AG04449 (cell line): ENCODE measurements at regions not wholly inside any gene's neighbourhood (a gene's known extent, or its start where the extent isn't known, plus 50 kb on each side); places are given as distances from the start of the nearest gene placed in this dataset.
A peak's percentile ranks its signal among the peaks of the same experiment; 100 is the strongest.

Experiments used
- CTCF ChIA-PET: fragments of 350-600 bp; formaldehyde crosslinking; extraction: SDS; loops from one replicate; lab custom pipeline; 2021; ENCODE audit warnings: antibody characterized with exemption; lab: Yijun Ruan, JAX
- POLR2A ChIA-PET: fragments of 400-600, 350-600 bp; formaldehyde crosslinking; extraction: SDS; loops from one replicate; lab custom pipeline; 2020; ENCODE audit warnings: antibody characterized with exemption, inconsistent platforms; lab: Yijun Ruan, JAX
- DNase-seq: peaks from one replicate; pipeline ENCODE4 v3.0.0-alpha.2; 2010; ENCODE audit warnings: low read depth, low spot score
- H3K4me3 ChIP-seq: 2 replicates; pipeline ENCODE4 v1.5.1; 2011; ENCODE audit warnings: low read depth, mild to moderate bottlenecking, control low read depth, low read length
- TF ChIP-seq, protein P1 (sequence below): IDR thresholded peaks from one replicate; pipeline ENCODE4 v1.5.1; 2011; ENCODE audit warnings: mild to moderate bottlenecking, moderate library complexity, low read length, control low read depth, inconsistent platforms; ENCODE audit not compliant: insufficient read depth; ENCODE audit errors: missing control alignments

DNA sequence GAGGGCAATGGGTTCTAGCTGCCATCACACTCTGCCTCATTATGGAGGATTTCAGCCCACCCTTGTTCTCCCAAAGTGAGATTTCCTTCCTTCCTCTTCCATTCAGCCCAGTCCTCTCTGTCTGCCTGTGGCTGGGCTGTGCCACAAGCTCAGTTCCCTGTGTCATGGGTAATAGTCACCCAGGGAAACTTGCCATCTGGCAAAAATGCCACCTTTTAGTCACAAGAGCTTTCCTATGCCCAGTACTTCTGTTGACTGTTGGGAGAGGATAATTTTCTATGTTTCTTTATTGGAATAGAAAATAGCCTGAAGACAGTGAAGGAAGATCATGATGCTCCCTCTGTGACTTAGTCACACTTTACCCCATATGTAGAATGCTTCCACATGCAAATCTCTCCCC, 71.4 kb downstream of the TLR4 start:
- POLR2A ChIA-PET = no interaction called here
- no peak for DNase-seq
- no peak overlapping the region for H3K4me3 ChIP-seq
- TF ChIP-seq, protein P1, sequence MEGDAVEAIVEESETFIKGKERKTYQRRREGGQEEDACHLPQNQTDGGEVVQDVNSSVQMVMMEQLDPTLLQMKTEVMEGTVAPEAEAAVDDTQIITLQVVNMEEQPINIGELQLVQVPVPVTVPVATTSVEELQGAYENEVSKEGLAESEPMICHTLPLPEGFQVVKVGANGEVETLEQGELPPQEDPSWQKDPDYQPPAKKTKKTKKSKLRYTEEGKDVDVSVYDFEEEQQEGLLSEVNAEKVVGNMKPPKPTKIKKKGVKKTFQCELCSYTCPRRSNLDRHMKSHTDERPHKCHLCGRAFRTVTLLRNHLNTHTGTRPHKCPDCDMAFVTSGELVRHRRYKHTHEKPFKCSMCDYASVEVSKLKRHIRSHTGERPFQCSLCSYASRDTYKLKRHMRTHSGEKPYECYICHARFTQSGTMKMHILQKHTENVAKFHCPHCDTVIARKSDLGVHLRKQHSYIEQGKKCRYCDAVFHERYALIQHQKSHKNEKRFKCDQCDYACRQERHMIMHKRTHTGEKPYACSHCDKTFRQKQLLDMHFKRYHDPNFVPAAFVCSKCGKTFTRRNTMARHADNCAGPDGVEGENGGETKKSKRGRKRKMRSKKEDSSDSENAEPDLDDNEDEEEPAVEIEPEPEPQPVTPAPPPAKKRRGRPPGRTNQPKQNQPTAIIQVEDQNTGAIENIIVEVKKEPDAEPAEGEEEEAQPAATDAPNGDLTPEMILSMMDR = no peak
- CTCF ChIA-PET = no interaction called here

DNA sequence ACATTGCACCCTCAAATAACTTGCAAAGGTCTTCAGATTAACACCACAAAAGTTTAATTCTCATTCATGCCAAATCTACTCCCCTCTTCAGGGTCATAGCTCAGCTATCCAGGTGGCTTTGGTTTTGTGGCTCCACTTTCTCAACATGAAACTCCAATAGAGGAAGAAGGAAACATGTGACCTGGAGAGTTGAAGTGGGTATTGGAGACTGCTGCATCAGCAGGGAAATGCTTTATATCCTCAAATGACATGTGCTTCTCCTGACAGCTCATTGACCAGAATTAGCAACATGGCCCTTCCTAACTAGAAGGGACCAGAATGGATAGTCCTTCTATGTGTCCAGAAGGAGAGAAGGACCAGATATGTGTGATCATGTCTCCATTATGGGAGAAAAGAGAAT, 73.6 kb downstream of the TLR4 start:
- DNase-seq = no peak
- ChIA-PET CTCF (no interaction called here), POLR2A (no interaction called here)
- no peak overlapping the region for H3K4me3 ChIP-seq
- TF ChIP-seq, protein P1 = no peak

DNA sequence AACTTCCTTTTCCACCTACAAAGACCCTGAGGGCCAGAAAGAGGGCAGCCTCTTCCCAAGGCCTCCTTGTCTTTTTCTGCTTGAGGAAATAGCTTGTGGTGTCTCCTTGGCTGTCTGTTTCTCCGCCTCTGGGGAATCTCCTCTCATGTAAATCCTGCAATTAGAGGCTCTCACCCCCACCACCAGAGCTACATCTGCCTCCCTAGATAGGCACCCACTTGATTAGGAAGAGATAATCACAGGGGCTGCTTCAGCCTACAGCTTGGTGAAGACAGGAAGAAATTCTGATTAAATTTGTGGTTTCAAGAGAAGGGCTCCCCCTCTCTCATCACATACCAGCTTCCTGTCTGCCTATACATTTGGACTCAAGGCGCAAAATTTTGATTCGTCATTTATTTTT, 75.6 kb downstream of the TLR4 start:
- ChIA-PET CTCF (no interaction called here), POLR2A (no interaction called here)
- H3K4me3 ChIP-seq = no peak overlapping the region
- no peak for DNase-seq
- TF ChIP-seq, protein P1 = no peak

DNA sequence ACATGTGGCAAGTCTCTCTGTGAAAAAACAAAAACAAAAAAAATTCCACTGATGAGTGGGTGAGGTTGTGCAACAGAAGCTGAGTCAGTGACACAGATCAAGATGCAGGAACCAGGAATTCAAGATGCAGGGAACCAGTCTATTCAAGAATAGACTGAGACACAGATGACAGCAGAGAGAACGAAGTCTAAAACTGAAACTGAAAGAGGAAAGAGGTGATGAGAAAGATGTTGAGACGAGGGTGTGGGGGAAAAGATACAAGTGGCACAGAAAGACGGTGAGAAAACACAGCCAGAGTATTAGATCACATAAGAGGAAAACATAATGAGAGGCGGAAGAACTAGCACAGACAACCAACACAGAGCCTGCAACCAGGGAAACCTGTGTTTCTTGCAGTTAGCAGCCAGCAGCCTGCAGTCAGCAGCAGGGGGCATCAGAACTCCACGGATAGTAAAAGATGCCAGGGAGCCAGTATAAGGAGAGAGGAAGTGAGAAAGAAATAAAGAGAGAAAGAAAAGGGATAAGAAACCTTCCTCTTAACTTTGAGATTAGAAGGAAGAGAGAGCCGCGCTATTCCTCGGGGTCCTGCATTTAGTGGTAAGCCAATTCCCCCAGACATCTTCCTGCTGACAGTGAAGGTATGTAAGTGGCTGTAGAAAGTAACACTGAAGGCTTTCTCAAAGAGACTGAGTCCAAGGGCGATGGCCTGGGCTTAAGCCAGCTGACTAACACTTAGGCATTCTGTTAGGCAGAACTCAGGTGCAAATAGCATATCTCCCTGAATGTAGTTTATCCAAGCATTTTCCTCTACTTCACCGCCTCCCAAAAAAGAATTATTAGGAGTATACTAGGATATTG, 79.0 kb downstream of the TLR4 start:
- no peak for DNase-seq
- TF ChIP-seq, protein P1 = peak; percentile 72
- POLR2A ChIA-PET = no interaction called here
- H3K4me3 ChIP-seq = peak overlapping the region; percentile 52
- CTCF ChIA-PET = interaction anchor here (1.3 to 2.0 kb wide), 3 partner anchors 137 to 1773 kb away, joined by 3 to 6 read pairs (median 5); no protein-coding TSS in a partner anchor

DNA sequence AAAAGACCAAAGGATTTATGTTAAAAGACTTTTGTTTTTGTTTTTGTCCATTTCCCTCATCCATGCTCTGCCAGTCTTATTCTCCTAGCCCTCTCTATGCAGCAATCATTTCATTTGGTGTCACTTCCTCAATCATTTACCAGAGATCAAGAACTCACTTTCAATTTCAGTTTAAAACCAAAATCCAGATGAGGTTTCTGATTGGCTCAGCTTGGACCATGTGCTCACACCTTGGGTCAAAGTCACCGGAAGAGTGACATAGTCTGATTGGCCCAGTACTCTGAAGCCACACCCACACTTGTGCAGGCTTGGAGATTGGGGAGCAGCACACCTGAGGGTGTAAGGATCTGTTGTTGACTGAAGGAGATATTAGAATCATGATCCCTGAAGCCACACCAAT, 79.6 kb downstream of the TLR4 start:
- H3K4me3 ChIP-seq = no peak overlapping the region
- no peak for DNase-seq
- ChIA-PET CTCF (interaction anchor here (1.3 to 1.5 kb wide), 2 partner anchors 1582 to 1772 kb away, joined by 3 to 5 read pairs; no protein-coding TSS in a partner anchor), POLR2A (no interaction called here)
- TF ChIP-seq, protein P1 = no peak

DNA sequence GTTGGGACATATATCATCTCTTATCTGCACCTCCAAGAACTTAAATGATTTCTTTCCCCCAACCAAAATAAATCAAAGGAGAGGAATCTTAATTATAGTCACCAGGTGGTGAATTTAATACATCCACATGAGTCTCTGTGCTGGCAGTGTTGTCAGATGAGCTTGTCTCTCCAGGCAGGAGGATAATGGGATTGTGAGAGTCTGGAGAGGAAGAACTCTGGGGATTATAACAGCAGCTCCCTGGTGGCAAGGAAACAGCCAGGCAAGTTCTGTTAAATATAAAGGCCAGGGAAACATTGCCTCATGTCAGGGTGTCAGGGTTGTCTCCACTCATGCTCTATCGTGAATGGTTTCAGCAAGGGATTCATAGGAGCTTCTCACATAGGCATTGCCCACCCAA, 80.8 kb downstream of the TLR4 start:
- TF ChIP-seq, protein P1 = no peak
- DNase-seq = no peak
- POLR2A ChIA-PET = no interaction called here
- CTCF ChIA-PET = interaction anchor here (1.5 kb wide), 1 partner anchor 1580 kb away, joined by 5 read pairs; no protein-coding TSS in a partner anchor
- H3K4me3 ChIP-seq = no peak overlapping the region
